ENCODE measurements at regions not wholly inside any gene's neighbourhood (a gene's known extent, or its start where the extent isn't known, plus 50 kb on each side); places are given as distances from the start of the nearest gene placed in this dataset.

DNA sequence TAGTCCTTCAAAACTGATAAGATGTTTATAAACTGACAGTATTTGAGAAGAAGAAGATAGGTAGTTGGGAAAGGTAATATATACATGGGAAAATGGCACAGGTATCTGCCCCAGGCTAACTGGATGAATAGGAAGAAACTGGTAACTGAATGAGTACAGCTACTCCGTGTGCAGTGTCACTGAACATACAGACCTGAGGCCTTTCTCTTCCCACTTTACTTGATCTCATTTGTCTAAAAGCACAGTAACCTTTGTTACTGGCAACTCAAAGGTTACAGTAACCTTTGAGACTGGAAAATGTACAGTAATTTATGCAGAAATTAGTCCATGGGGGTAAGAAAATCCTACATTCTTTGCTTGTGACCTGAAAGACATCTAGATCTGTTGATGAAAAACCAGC lies 735.0 kb upstream of the RIOK2 start:
- no peak for TF ChIP-seq POLR2AphosphoS5 (IDR thresholded peaks at IDR 0.05; ENCODE audit: borderline replicate concordance, low read depth, low read length)
- no peak for TF ChIP-seq EZH2 (IDR thresholded peaks at IDR 0.05)
- no peak for TF ChIP-seq FOXP2 (optimal IDR thresholded peaks at IDR 0.05; ENCODE audit: control extremely low read depth, extremely low read length, insufficient read depth)

Data from SK-N-MC (cell line).